Hematopoietic multipotent progenitor cell treated with erythropoietin and hydrocortisone succinate and interleukin-3 and kit ligand, for 17 days (in vitro differentiated cells): ENCODE measurements at regions not wholly inside any gene's neighbourhood (a gene's known extent, or its start where the extent isn't known, plus 50 kb on each side); places are given as distances from the start of the nearest gene placed in this dataset.

Experiments used
- DNase-seq: peaks from one replicate; pipeline ENCODE4 v3.0.0-alpha.2; 2015; ENCODE audit warnings: low spot score

- no peak for DNase-seq
Observed at GRCh38 chr1:209342441-209343175, 240.9 kb upstream of the CAMK1G start.

GRCh38 chr1:209343511-209343910 lies 240.0 kb upstream of the CAMK1G start:
- DNase-seq = no peak

- no peak for DNase-seq
Observed at GRCh38 chr1:209344156-209344555, 239.4 kb upstream of the CAMK1G start.

GRCh38 chr1:209349363-209350308 lies 233.9 kb upstream of the CAMK1G start:
- no peak for DNase-seq

GRCh38 chr1:209353053-209353452 lies 230.5 kb upstream of the CAMK1G start:
- no peak for DNase-seq

GRCh38 chr1:209354111-209354839 lies 229.2 kb upstream of the CAMK1G start:
- DNase-seq = peak; percentile 36

- no peak for DNase-seq
Observed at GRCh38 chr1:209354840-209355165, 228.7 kb upstream of the CAMK1G start.

- no peak for DNase-seq
Observed at GRCh38 chr1:209355415-209355814, 228.1 kb upstream of the CAMK1G start.

GRCh38 chr1:209356976-209357377 lies 226.5 kb upstream of the CAMK1G start:
- no peak for DNase-seq

GRCh38 chr1:209363112-209363511 lies 220.4 kb upstream of the CAMK1G start:
- DNase-seq = no peak

- no peak for DNase-seq
Observed at GRCh38 chr1:209364716-209365115, 218.8 kb upstream of the CAMK1G start.

- no peak for DNase-seq
Observed at GRCh38 chr1:209367061-209367772, 216.3 kb upstream of the CAMK1G start.

- no peak for DNase-seq
Observed at GRCh38 chr1:209368864-209369598, 214.5 kb upstream of the CAMK1G start.

- DNase-seq = no peak
Observed at GRCh38 chr1:209370241-209370995, 213.1 kb upstream of the CAMK1G start.

GRCh38 chr1:209375097-209375496 lies 208.4 kb upstream of the CAMK1G start:
- no peak for DNase-seq

GRCh38 chr1:209375671-209376365 lies 207.7 kb upstream of the CAMK1G start:
- no peak for DNase-seq

GRCh38 chr1:209376774-209377173 lies 206.7 kb upstream of the CAMK1G start:
- no peak for DNase-seq

GRCh38 chr1:209377995-209378394 lies 205.5 kb upstream of the CAMK1G start:
- no peak for DNase-seq

GRCh38 chr1:209379280-209379679 lies 204.2 kb upstream of the CAMK1G start:
- DNase-seq = no peak

- no peak for DNase-seq
Observed at GRCh38 chr1:209380420-209380819, 203.1 kb upstream of the CAMK1G start.
